EH (cell line): ENCODE measurements at regions not wholly inside any gene's neighbourhood (a gene's known extent, or its start where the extent isn't known, plus 50 kb on each side); places are given as distances from the start of the nearest gene placed in this dataset.

Source experiments
- DNase-seq: peaks from one replicate; pipeline ENCODE4 v3.0.0-alpha.2; 2015; ENCODE audit warnings: low read depth

GRCh38 chr1:115203287-115203686 lies 114.0 kb upstream of the TSPAN2 start:
- DNase-seq = no peak

- no peak for DNase-seq
Measured at GRCh38 chr1:115201598-115201997, 112.3 kb upstream of the TSPAN2 start.

- no peak for DNase-seq
Measured at GRCh38 chr1:115199416-115200132, 110.3 kb upstream of the TSPAN2 start.

GRCh38 chr1:115198938-115199337 lies 109.6 kb upstream of the TSPAN2 start:
- peak; percentile 85 for DNase-seq

GRCh38 chr1:115196296-115196695 lies 107.0 kb upstream of the TSPAN2 start:
- DNase-seq = no peak

GRCh38 chr1:115194506-115194905 lies 105.2 kb upstream of the TSPAN2 start:
- DNase-seq = no peak

GRCh38 chr1:115193046-115193828 lies 103.9 kb upstream of the TSPAN2 start:
- DNase-seq = no peak

GRCh38 chr1:115192200-115192767 lies 103.0 kb upstream of the TSPAN2 start:
- DNase-seq = peak; percentile 53

GRCh38 chr1:115191691-115192090 lies 102.4 kb upstream of the TSPAN2 start:
- DNase-seq = no peak

- peak; percentile 64 for DNase-seq
Measured at GRCh38 chr1:115190540-115191170, 101.4 kb upstream of the TSPAN2 start.

GRCh38 chr1:115189814-115190539 lies 100.7 kb upstream of the TSPAN2 start:
- peak; percentile 99 for DNase-seq

- DNase-seq = no peak
Measured at GRCh38 chr1:115188680-115189395, 99.5 kb upstream of the TSPAN2 start.

GRCh38 chr1:115186711-115187265 lies 97.5 kb upstream of the TSPAN2 start:
- DNase-seq = no peak

GRCh38 chr1:115185336-115185735 lies 96.0 kb upstream of the TSPAN2 start:
- no peak for DNase-seq

GRCh38 chr1:115184951-115185331 lies 95.6 kb upstream of the TSPAN2 start:
- DNase-seq = peak; percentile 89

- DNase-seq = peak; percentile 54
Measured at GRCh38 chr1:115184260-115184950, 95.1 kb upstream of the TSPAN2 start.

- peak; percentile 42 for DNase-seq
Measured at GRCh38 chr1:115183721-115184259, 94.5 kb upstream of the TSPAN2 start.

- DNase-seq = no peak
Measured at GRCh38 chr1:115183158-115183557, 93.9 kb upstream of the TSPAN2 start.

- DNase-seq = peak; percentile 60
Measured at GRCh38 chr1:115182012-115182715, 92.9 kb upstream of the TSPAN2 start.
